PC-9 (cell line): ENCODE measurements at regions not wholly inside any gene's neighbourhood (a gene's known extent, or its start where the extent isn't known, plus 50 kb on each side); places are given as distances from the start of the nearest gene placed in this dataset.

Experiments used
- EZH2 ChIP-seq: fragments of 200-600 bp; sonication (generic); IDR thresholded peaks from 2 replicates; pipeline ENCODE4 v1.8.0; 2017; ENCODE audit warnings: antibody characterized with exemption, low read depth
- TF ChIP-seq, protein P1 (sequence below): fragments of 200-600 bp; sonication (generic); conservative IDR thresholded peaks from 2 replicates; pipeline ENCODE4 v1.6.1; 2017; ENCODE audit warnings: mixed run types, antibody characterized with exemption, mild to moderate bottlenecking, moderate library complexity

DNA sequence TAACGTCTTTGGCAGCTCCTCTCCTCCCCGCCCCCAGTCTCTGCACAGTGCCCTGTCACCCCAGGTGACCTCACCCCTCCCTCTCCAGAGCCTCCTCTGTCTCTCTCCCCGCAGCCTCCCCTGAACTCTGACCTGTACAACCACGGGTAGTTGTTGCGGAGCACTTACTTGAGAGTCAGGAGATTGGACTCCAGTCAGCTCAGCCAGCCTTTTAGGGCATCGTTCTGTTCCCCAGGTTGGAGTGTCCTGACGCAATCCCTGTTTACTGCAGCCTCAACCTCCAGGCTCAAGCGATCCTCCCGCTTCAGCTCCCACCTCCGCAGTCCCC lies 177.7 kb downstream of the UACA start:
- TF ChIP-seq EZH2 = no peak
- TF ChIP-seq, protein P1, sequence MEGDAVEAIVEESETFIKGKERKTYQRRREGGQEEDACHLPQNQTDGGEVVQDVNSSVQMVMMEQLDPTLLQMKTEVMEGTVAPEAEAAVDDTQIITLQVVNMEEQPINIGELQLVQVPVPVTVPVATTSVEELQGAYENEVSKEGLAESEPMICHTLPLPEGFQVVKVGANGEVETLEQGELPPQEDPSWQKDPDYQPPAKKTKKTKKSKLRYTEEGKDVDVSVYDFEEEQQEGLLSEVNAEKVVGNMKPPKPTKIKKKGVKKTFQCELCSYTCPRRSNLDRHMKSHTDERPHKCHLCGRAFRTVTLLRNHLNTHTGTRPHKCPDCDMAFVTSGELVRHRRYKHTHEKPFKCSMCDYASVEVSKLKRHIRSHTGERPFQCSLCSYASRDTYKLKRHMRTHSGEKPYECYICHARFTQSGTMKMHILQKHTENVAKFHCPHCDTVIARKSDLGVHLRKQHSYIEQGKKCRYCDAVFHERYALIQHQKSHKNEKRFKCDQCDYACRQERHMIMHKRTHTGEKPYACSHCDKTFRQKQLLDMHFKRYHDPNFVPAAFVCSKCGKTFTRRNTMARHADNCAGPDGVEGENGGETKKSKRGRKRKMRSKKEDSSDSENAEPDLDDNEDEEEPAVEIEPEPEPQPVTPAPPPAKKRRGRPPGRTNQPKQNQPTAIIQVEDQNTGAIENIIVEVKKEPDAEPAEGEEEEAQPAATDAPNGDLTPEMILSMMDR = no peak
